OCI-M2 (cell line): ENCODE measurements at regions not wholly inside any gene's neighbourhood (a gene's known extent, or its start where the extent isn't known, plus 50 kb on each side); places are given as distances from the start of the nearest gene placed in this dataset.

Source experiments
- DNase-seq: peaks from one replicate; lab custom pipeline; 2025; ENCODE audit not compliant: unreplicated experiment; lab: John Stamatoyannopoulos, UW

GRCh38 chr4:124266721-124267120, 445.8 kb downstream of the ANKRD50 start:
- DNase-seq = no peak

- no peak for DNase-seq
Measured at GRCh38 chr4:124276461-124276860, 436.1 kb downstream of the ANKRD50 start.

GRCh38 chr4:124277691-124278090, 434.8 kb downstream of the ANKRD50 start:
- DNase-seq = no peak

- no peak for DNase-seq
Measured at GRCh38 chr4:124278477-124278876, 434.1 kb downstream of the ANKRD50 start.

GRCh38 chr4:124279741-124280140, 432.8 kb downstream of the ANKRD50 start:
- no peak for DNase-seq

GRCh38 chr4:124282301-124282898, 430.1 kb downstream of the ANKRD50 start:
- no peak for DNase-seq

GRCh38 chr4:124288706-124289486, 423.6 kb downstream of the ANKRD50 start:
- DNase-seq = no peak

- no peak for DNase-seq
Measured at GRCh38 chr4:124290678-124291077, 421.9 kb downstream of the ANKRD50 start.

GRCh38 chr4:124295413-124295812, 417.1 kb downstream of the ANKRD50 start:
- DNase-seq = no peak

- DNase-seq = no peak
Measured at GRCh38 chr4:124304941-124305340, 407.6 kb downstream of the ANKRD50 start.

GRCh38 chr4:124306352-124306751, 406.2 kb downstream of the ANKRD50 start:
- no peak for DNase-seq

GRCh38 chr4:124307143-124307542, 405.4 kb downstream of the ANKRD50 start:
- DNase-seq = no peak

GRCh38 chr4:124318292-124318691, 394.2 kb downstream of the ANKRD50 start:
- DNase-seq = no peak

GRCh38 chr4:124321364-124321763, 391.2 kb downstream of the ANKRD50 start:
- DNase-seq = no peak

- no peak for DNase-seq
Measured at GRCh38 chr4:124322234-124323065, 390.1 kb downstream of the ANKRD50 start.

- no peak for DNase-seq
Measured at GRCh38 chr4:124325690-124326089, 386.8 kb downstream of the ANKRD50 start.

- DNase-seq = no peak
Measured at GRCh38 chr4:124329134-124329533, 383.4 kb downstream of the ANKRD50 start.

GRCh38 chr4:124330045-124330444, 382.5 kb downstream of the ANKRD50 start:
- DNase-seq = no peak

- no peak for DNase-seq
Measured at GRCh38 chr4:124331781-124332180, 380.8 kb downstream of the ANKRD50 start.

GRCh38 chr4:124333466-124333865, 379.1 kb downstream of the ANKRD50 start:
- DNase-seq = no peak

GRCh38 chr4:124334119-124334518, 378.4 kb downstream of the ANKRD50 start:
- DNase-seq = peak; percentile 21

GRCh38 chr4:124337874-124338273, 374.7 kb downstream of the ANKRD50 start:
- no peak for DNase-seq
